ENCODE measurements at regions not wholly inside any gene's neighbourhood (a gene's known extent, or its start where the extent isn't known, plus 50 kb on each side); places are given as distances from the start of the nearest gene placed in this dataset.

DNA sequence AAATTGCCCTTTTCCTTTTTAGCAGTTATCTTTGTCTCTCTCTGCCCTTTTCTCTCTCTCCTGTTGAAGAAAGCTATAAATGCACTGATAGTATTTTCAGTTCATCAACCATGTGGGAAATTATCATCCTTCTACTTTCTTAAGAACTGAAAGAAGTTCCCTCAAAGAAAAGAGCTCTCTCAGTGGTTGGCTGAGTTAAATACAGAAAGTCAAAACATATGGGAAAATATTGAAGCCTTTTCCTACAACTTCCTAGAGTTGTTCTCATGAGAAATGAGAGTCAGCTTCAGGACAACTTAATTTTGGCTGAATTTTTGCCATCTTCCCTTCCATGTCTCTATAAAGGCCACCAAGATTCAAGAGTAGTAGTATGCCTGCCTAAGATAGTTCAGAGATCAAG lies 96.7 kb downstream of the NFKBIZ start:
- TF ChIP-seq, protein P1, sequence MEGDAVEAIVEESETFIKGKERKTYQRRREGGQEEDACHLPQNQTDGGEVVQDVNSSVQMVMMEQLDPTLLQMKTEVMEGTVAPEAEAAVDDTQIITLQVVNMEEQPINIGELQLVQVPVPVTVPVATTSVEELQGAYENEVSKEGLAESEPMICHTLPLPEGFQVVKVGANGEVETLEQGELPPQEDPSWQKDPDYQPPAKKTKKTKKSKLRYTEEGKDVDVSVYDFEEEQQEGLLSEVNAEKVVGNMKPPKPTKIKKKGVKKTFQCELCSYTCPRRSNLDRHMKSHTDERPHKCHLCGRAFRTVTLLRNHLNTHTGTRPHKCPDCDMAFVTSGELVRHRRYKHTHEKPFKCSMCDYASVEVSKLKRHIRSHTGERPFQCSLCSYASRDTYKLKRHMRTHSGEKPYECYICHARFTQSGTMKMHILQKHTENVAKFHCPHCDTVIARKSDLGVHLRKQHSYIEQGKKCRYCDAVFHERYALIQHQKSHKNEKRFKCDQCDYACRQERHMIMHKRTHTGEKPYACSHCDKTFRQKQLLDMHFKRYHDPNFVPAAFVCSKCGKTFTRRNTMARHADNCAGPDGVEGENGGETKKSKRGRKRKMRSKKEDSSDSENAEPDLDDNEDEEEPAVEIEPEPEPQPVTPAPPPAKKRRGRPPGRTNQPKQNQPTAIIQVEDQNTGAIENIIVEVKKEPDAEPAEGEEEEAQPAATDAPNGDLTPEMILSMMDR (IDR thresholded peaks at IDR 0.05), result no peak
- TF ChIP-seq EP300 (IDR thresholded peaks at IDR 0.05) (no peak), POLR2AphosphoS5 (IDR thresholded peaks at IDR 0.05) (no peak)
